ENCODE measurements at regions not wholly inside any gene's neighbourhood (a gene's known extent, or its start where the extent isn't known, plus 50 kb on each side); places are given as distances from the start of the nearest gene placed in this dataset.

- CTCF ChIA-PET: no interaction called here
- H4K5ac ChIP-seq (ENCODE audit: low read depth, low read length): no peak overlapping the region
- H3K27me3 ChIP-seq (ENCODE audit: control insufficient read depth, insufficient read depth, low read length): no peaks in the 10 kb centered on the region
- DNase-seq: no peak
- no peak overlapping the region for H3K4ac ChIP-seq (ENCODE audit: low read depth, low read length)
- peaks cover 3% of the 10 kb centered on the region for H3K4me1 ChIP-seq (ENCODE audit: control insufficient read depth, insufficient read depth, low read length)
- no peak overlapping the region for H3K23ac ChIP-seq (ENCODE audit: low read depth, low read length)
- H3K9me3 ChIP-seq (ENCODE audit: control insufficient read depth, insufficient read depth, low read length): no peaks in the 10 kb centered on the region
- H2AK9ac ChIP-seq (replicated peaks; ENCODE audit: low read depth, low read length, poor library complexity): no peak overlapping the region
- H3K79me1 ChIP-seq (ENCODE audit: low read depth in 1 of 2, low read length in 2 of 2): no peaks in the 10 kb centered on the region
- H2BK20ac ChIP-seq (ENCODE audit: low read depth, low read length): no peak overlapping the region
- H3K18ac ChIP-seq (ENCODE audit: low read depth, low read length): no peak overlapping the region
- no TSS peak for BruUV-seq (replicated peaks)
- no peak overlapping the region for H3K56ac ChIP-seq (ENCODE audit: extremely low read depth, insufficient read depth, low read length)
- dilution Hi-C loops (cut with HindIII; ENCODE audit: low sequenced_read_pairs, unreplicated experiment) (no loop called here), intact Hi-C loops (cut with micrococcal nuclease) (no loop called here), in situ Hi-C loops (cut with MboI; ENCODE audit: low sequenced_read_pairs) (no loop called here)
- POLR2A ChIA-PET (ENCODE audit: unreplicated experiment): no interaction called here
- H3K4me2 ChIP-seq (ENCODE audit: low read depth, low read length): no peak overlapping the region
- TF ChIP-seq CHD1 (IDR thresholded peaks at IDR 0.05; ENCODE audit: low read depth, low read length) (no peak), SMC3 (IDR thresholded peaks at IDR 0.05; ENCODE audit: low read depth, low read length) (no peak), MXI1 (IDR thresholded peaks at IDR 0.05; ENCODE audit: borderline replicate concordance, low read depth, low read length) (no peak), BHLHE40 (IDR thresholded peaks at IDR 0.05; ENCODE audit: low read depth, low read length) (no peak), CTCF (conservative IDR thresholded peaks at IDR 0.05; ENCODE audit: low read depth, low read length) (no peak), USF2 (IDR thresholded peaks at IDR 0.05; ENCODE audit: low read depth, low read length) (no peak), RCOR1 (IDR thresholded peaks at IDR 0.05; ENCODE audit: insufficient replicate concordance, low read length) (no peak)
- no CpG with 5 or more reads among the region's 1 CpG for WGBS, 2 experiments (ENCODE audit: extremely low coverage in 2 of 2, insufficient read length in 1 of 2)
- H2AFZ ChIP-seq (replicated peaks; ENCODE audit: low read length, poor library complexity): no peak overlapping the region
- H4K20me1 ChIP-seq (ENCODE audit: insufficient read depth, low read length): no peaks in the 10 kb centered on the region
- no peaks in the 10 kb centered on the region for H3K36me3 ChIP-seq (ENCODE audit: control insufficient read depth, insufficient read depth, low read length)
- no peak overlapping the region for H3K9ac ChIP-seq (ENCODE audit: low read depth, low read length)
- H2BK120ac ChIP-seq (ENCODE audit: low read depth, low read length): no peak overlapping the region
- no peaks in the 10 kb centered on the region for H3K9me1 ChIP-seq (ENCODE audit: insufficient read depth, low read length)
- H2BK5ac ChIP-seq (ENCODE audit: low read depth, low read length, poor library complexity, severe bottlenecking): no peak overlapping the region
- no peak overlapping the region for H3K27ac ChIP-seq (ENCODE audit: insufficient read depth, low read length)
- no peak overlapping the region for H2BK15ac ChIP-seq (ENCODE audit: low read depth, low read length)
- H3K14ac ChIP-seq (replicated peaks; ENCODE audit: low read depth, low read length): no peak overlapping the region
- ATAC-seq (ENCODE audit: low read depth): no peak
- no peak overlapping the region for H4K91ac ChIP-seq (ENCODE audit: insufficient read depth, low read depth, low read length)
- no peak overlapping the region for H2AK5ac ChIP-seq (ENCODE audit: low read depth, low read length)
- H4K8ac ChIP-seq (ENCODE audit: low read depth in 2 of 2, low read length in 2 of 2): no peak overlapping the region
- H3K4me3 ChIP-seq (ENCODE audit: insufficient read depth, low read depth, low read length): no peak overlapping the region
Measured at GRCh38 chr15:35254062-35254461, 169.0 kb upstream of the NANOGP8 start.
